ENCODE measurements at regions not wholly inside any gene's neighbourhood (a gene's known extent, or its start where the extent isn't known, plus 50 kb on each side); places are given as distances from the start of the nearest gene placed in this dataset.

DNA sequence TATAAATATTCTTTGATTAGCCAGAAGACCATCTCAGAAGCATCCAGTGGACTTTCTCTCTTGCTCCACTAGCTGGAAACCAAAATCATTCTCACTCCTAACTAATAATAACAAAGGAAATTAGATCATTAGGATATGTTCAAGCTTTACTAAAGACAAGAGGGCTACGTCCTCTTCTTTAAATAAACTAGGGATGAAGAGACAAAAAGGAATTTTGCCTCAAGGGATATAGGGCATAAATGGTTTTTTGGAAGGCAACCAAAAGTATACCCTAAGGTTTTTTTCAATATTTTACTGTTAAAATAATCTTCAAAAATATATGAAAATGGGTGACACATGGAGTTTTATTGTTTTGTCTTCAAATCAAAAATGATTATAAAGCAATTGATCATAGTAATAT is 745.8 kb downstream of the MRPL39 start:
- Histone ChIP-seq H3K9me3 (no peaks in the 10 kb centered on the region), H3K27ac (no peak overlapping the region), H3K9ac (no peak overlapping the region), H3K36me3 (no peaks in the 10 kb centered on the region), H4K20me1 (no peaks in the 10 kb centered on the region), H3K27me3 (no peaks in the 10 kb centered on the region), H3K4me3 (no peak overlapping the region), H3K4me2 (no peak overlapping the region), H3K4me1 (no peaks in the 10 kb centered on the region)
- TF ChIP-seq Cebpa-rat (IDR thresholded peaks at IDR 0.05): no peak

DNA sequence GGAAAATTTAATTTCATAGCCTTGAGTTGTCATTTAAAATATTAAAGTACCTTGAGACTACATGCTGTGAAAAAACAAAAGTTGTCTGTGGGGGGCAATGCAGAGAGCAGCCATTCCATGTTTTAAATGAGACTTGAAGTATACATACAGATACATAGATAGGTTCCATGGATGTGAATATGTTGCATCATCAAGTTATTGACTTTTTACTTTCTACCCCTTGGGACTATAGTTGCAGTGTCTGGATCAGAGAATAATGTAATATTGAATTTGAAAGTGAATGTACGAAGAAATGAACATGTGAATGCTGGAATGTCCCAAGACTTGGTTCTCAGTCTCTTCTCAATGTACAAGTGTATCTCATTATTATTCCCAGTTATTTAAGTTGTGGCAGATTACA is 751.0 kb downstream of the MRPL39 start:
- H3K9me3 ChIP-seq: no peaks in the 10 kb centered on the region
- H3K9ac ChIP-seq: no peak overlapping the region
- H4K20me1 ChIP-seq: no peaks in the 10 kb centered on the region
- no peaks in the 10 kb centered on the region for H3K4me1 ChIP-seq
- no peak for TF ChIP-seq Cebpa-rat (IDR thresholded peaks at IDR 0.05)
- no peak overlapping the region for H3K4me3 ChIP-seq
- H3K27ac ChIP-seq: no peak overlapping the region
- H3K36me3 ChIP-seq: no peaks in the 10 kb centered on the region
- H3K27me3 ChIP-seq: no peaks in the 10 kb centered on the region
- H3K4me2 ChIP-seq: no peak overlapping the region

DNA sequence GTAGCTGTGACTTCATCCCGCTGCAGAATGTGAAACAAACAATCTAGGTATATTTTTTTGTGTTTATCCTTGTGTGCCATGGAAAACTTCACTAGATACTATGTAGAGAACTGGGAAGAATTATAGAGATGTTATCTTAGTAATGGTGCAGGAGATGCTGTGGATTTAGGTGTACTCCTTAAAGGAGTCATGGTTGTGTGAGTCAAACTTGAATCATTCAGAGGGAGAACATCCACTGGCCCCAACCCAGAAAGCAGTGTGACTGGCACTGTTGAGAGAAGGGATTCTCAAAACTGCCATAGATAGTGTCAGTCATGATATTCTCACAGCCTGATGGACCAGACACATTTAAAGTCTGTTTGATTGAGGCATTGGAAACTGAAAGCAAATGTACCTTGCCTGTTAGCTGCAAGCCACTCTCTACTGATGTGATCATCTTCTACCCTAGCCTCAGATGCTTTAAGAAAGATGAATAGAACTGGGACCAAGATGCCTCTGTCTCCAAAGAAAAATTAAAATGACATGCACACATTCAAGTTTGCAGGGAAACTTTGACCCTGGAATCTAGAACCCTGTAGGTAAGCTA is 754.6 kb downstream of the MRPL39 start:
- Histone ChIP-seq H3K4me3 (no peak overlapping the region), H3K4me2 (no peak overlapping the region), H3K9me3 (no peaks in the 10 kb centered on the region), H3K4me1 (no peaks in the 10 kb centered on the region), H4K20me1 (no peaks in the 10 kb centered on the region), H3K9ac (no peak overlapping the region), H3K36me3 (no peaks in the 10 kb centered on the region), H3K27me3 (no peaks in the 10 kb centered on the region), H3K27ac (no peak overlapping the region)
- no peak for TF ChIP-seq Cebpa-rat (IDR thresholded peaks at IDR 0.05)

DNA sequence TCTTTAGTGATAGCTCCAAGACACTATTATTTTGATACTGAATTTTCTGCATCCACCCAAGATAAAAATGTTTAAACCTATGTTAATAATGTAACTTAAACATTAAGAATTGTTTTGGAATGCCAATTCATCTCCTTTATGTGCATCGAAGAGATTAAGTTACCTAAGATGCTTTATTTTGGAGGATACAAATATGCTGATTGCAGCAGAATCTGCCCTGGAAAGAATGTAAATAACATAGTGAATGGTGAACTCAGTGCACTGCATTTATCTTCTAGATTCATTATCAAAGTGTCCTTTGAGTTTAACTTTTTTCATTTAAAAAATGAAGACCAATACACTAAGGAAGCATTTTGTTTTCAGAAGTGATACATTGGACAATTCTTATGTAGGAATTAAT is 757.2 kb downstream of the MRPL39 start:
- Histone ChIP-seq H3K4me1 (no peaks in the 10 kb centered on the region), H3K9me3 (no peaks in the 10 kb centered on the region), H3K36me3 (no peaks in the 10 kb centered on the region), H3K9ac (no peak overlapping the region), H3K27ac (no peak overlapping the region), H3K4me3 (no peak overlapping the region), H3K27me3 (no peaks in the 10 kb centered on the region), H3K4me2 (no peak overlapping the region), H4K20me1 (no peaks in the 10 kb centered on the region)
- no peak for TF ChIP-seq Cebpa-rat (IDR thresholded peaks at IDR 0.05)

DNA sequence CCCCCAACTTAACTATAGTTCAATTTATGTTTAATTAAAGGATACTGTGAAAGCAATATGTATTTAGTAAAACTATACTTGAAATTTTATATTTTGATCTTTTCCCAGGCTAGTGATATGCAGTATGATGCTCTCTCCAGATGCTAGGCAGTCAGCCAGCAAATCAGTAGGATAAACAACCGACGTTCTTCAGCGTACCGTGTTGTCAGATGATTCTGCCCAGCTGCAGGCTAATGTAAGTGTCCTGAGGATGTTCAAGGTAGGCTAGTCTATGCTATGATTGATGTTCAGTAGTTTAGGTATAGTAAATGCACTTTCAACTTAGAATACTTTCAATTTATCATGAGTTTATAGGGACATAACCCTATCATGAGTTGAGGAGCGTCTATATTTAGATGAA is 762.6 kb downstream of the MRPL39 start:
- Histone ChIP-seq H3K36me3 (no peaks in the 10 kb centered on the region), H3K27ac (no peak overlapping the region)

DNA sequence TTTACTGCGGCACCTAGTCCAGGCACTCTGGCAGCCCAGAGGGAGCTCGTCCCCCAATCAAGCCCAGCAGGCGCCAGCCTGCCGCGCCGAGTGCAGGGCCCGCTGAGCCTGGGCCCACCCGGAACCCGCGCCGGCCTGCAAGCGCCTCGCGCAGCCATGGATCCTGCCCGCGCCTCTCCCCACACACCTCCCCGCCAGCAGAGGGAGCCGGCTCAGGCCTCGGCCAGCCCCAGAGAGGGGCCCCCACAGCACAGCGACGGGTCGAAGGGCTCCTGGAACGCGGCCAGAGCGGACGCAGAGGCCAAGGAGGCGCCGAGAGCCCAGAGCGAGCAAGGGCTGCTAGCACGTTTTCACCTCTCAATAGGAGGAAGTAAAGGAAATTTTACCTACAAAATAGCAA is 767.0 kb downstream of the MRPL39 start:
- no peak overlapping the region for H3K4me2 ChIP-seq
- no peaks in the 10 kb centered on the region for H3K36me3 ChIP-seq
- no peaks in the 10 kb centered on the region for H3K4me1 ChIP-seq
- H3K4me3 ChIP-seq: no peak overlapping the region
- H3K9me3 ChIP-seq: peaks cover 8% of the 10 kb centered on the region
- H3K9ac ChIP-seq: no peak overlapping the region
- H3K27ac ChIP-seq: no peak overlapping the region
- H3K27me3 ChIP-seq: no peaks in the 10 kb centered on the region
- no peak for TF ChIP-seq Cebpa-rat (IDR thresholded peaks at IDR 0.05)
- no peaks in the 10 kb centered on the region for H4K20me1 ChIP-seq

More for the DNA sequence above, 762.6 kb downstream of the MRPL39 start:
- Histone ChIP-seq H3K4me1 (no peaks in the 10 kb centered on the region), H3K4me3 (no peak overlapping the region), H3K27me3 (no peaks in the 10 kb centered on the region), H4K20me1 (no peaks in the 10 kb centered on the region), H3K4me2 (no peak overlapping the region), H3K9me3 (peaks cover 8% of the 10 kb centered on the region), H3K9ac (no peak overlapping the region)
- TF ChIP-seq Cebpa-rat (IDR thresholded peaks at IDR 0.05): no peak

DNA sequence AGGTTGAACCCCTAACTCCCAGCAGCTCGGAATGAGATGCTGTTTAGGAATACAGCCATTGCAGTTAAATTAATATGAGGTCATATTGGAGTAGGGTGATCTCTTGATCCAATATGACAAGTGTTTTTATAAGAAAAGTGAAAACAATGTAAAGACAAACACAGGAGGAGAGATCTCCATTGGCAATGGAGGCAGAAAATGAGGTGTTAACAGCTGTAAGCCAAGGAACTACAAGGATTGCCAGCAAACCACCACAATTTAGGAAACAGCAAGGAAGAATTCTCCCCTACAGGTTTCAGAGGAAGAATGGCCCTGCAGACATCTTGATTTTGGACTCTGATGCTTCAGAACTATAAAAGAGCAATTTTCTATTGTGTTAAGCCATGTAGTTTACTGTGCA is 774.3 kb downstream of the MRPL39 start:
- H3K27me3 ChIP-seq: no peaks in the 10 kb centered on the region
- no peak overlapping the region for H3K4me3 ChIP-seq
- no peak overlapping the region for H3K9ac ChIP-seq
- H3K36me3 ChIP-seq: no peaks in the 10 kb centered on the region
- no peaks in the 10 kb centered on the region for H4K20me1 ChIP-seq
- H3K27ac ChIP-seq: no peak overlapping the region
- no peaks in the 10 kb centered on the region for H3K4me1 ChIP-seq
- H3K4me2 ChIP-seq: no peak overlapping the region
- no peak for TF ChIP-seq Cebpa-rat (IDR thresholded peaks at IDR 0.05)
- no peaks in the 10 kb centered on the region for H3K9me3 ChIP-seq

DNA sequence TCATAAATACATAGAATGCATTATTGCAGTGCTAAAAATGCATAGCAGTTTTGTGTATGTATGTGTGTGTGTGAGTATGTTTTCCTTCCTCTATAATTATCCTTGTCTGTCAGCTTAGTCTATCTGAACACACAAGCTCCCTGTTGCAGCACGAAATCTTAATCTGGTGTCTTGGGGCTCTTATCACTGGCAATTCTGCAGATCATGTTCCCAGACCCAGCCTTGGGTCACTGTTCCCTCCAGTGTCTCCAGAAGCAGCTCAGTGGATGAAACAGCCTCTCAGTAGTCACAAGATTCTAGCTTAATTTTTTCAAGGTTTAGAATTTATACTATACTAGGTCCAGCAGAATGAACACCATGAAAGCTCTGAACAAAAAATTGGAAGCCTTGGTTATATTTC is 777.9 kb downstream of the MRPL39 start:
- TF ChIP-seq Cebpa-rat (IDR thresholded peaks at IDR 0.05): no peak
- H3K4me3 ChIP-seq: no peak overlapping the region
- H3K27me3 ChIP-seq: no peaks in the 10 kb centered on the region
- no peak overlapping the region for H3K4me2 ChIP-seq
- no peaks in the 10 kb centered on the region for H3K4me1 ChIP-seq
- H3K36me3 ChIP-seq: no peaks in the 10 kb centered on the region
- no peaks in the 10 kb centered on the region for H4K20me1 ChIP-seq
- H3K9me3 ChIP-seq: no peaks in the 10 kb centered on the region
- H3K9ac ChIP-seq: no peak overlapping the region
- H3K27ac ChIP-seq: no peak overlapping the region

DNA sequence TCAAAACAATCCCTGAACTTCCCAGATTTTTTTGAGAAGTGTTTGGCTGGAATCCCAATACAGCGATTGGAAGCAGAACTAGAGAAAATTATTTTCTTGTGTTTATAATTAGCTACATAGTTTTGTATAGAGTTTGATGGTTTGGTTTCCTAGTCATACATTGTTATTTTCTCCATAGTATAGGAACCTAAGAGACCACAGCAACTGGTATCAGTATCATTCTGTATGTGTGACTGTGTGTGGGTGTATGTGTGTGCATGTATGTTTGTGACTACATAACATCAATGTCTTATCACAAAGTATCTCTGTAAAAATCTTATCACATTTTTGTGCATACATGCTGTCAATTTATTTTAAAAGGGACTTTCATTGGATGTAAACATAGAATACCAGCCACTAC is 780.5 kb downstream of the MRPL39 start:
- Histone ChIP-seq H3K27ac (no peak overlapping the region), H3K9me3 (no peaks in the 10 kb centered on the region), H3K4me2 (no peak overlapping the region), H3K4me3 (no peak overlapping the region), H3K4me1 (no peaks in the 10 kb centered on the region), H3K27me3 (no peaks in the 10 kb centered on the region), H3K36me3 (no peaks in the 10 kb centered on the region), H4K20me1 (no peaks in the 10 kb centered on the region), H3K9ac (no peak overlapping the region)
- TF ChIP-seq Cebpa-rat (IDR thresholded peaks at IDR 0.05): no peak

DNA sequence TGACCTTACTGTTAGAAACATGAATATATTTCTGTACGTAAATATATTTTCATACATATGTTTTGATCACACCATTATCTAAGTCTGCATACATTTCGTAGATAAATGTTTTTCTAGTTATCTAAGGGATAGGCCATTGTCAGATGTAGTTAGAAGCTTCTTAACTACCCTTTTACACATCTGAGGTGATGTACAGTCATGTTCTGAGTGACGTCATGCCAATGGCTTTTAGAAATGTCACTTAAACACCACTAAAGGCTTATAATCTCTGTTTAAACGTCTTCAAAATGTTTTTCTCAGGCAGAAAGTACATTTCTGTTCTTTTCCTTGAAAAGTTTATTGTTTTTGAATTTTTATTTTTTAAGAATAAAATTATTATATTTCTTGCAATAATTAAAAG is 781.9 kb downstream of the MRPL39 start:
- no peak overlapping the region for H3K4me2 ChIP-seq
- H3K9ac ChIP-seq: no peak overlapping the region
- H3K27ac ChIP-seq: no peak overlapping the region
- no peaks in the 10 kb centered on the region for H3K36me3 ChIP-seq
- H3K4me1 ChIP-seq: no peaks in the 10 kb centered on the region
- TF ChIP-seq Cebpa-rat (IDR thresholded peaks at IDR 0.05): no peak
- H3K9me3 ChIP-seq: no peaks in the 10 kb centered on the region
- H3K27me3 ChIP-seq: no peaks in the 10 kb centered on the region
- H4K20me1 ChIP-seq: no peaks in the 10 kb centered on the region
- no peak overlapping the region for H3K4me3 ChIP-seq

DNA sequence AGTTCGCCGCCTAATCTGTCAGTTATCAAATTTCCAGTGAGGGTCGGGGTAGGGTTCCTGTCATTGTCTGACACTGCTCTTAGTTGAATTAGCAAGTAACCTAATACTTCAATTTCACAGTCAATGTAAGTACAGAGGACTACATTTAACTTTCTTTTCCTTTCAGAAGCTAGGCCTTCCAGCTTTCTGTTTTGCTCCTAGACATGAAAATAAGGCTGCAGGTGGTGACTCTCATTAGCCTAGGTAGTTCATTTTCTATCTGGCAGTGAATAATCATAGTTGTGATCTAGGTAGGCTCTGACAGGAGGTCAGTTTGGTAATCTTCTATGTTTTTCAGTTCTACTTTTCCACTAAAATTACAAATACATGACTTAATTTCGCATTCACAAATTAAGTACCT is 783.1 kb downstream of the MRPL39 start:
- no peaks in the 10 kb centered on the region for H3K4me1 ChIP-seq
- H3K4me2 ChIP-seq: no peak overlapping the region
- no peak overlapping the region for H3K9ac ChIP-seq
- H3K4me3 ChIP-seq: no peak overlapping the region
- H3K27me3 ChIP-seq: no peaks in the 10 kb centered on the region
- no peaks in the 10 kb centered on the region for H4K20me1 ChIP-seq
- no peaks in the 10 kb centered on the region for H3K9me3 ChIP-seq
- H3K27ac ChIP-seq: no peak overlapping the region
- no peaks in the 10 kb centered on the region for H3K36me3 ChIP-seq
- no peak for TF ChIP-seq Cebpa-rat (IDR thresholded peaks at IDR 0.05)
